HepG2 (cell line): ENCODE measurements at regions not wholly inside any gene's neighbourhood (a gene's known extent, or its start where the extent isn't known, plus 50 kb on each side); places are given as distances from the start of the nearest gene placed in this dataset.

Experiments
- ATAC-seq: fragments of 200-7000 bp; cut with Tn5 transposase; 3 replicates; pipeline ENCODE4 v1.9.1; 2020; ENCODE audit warnings: mild to moderate bottlenecking, moderate library complexity
- BruUV-seq: library from RNA; stranded (reverse); fragments of 400-500 nt; replicated peaks from 2 replicates; lab custom pipeline; 2021; lab: Mats Ljungman, UMichigan
- CTCF ChIA-PET: fragments of 300-600 bp; formaldehyde crosslinking; extraction: SDS; loops from one replicate; lab custom pipeline; 2021; ENCODE audit warnings: low total read pairs, inconsistent platforms, low intra/inter-chr PET ratio; lab: Yijun Ruan, JAX
- POLR2A ChIA-PET: fragments of 350-600 bp; sonication (Branson Sonifier 250); formaldehyde crosslinking; loops from one replicate; lab custom pipeline; 2020; ENCODE audit warnings: antibody characterized with exemption, inconsistent platforms; lab: Yijun Ruan, JAX
- DNase-seq: peaks from one replicate; pipeline ENCODE4 v3.0.0-alpha.2; 2015; ENCODE audit warnings: low spot score
- FAIRE-seq: peaks from 3 replicates; lab custom pipeline; 2011; peaks lifted over from hg19 to GRCh38; lab: Jason Lieb, UNC
- H2AFZ ChIP-seq: one replicate; pipeline ENCODE4 v1.6.1; 2011; ENCODE audit warnings: low read length, inconsistent platforms
- H3K27ac ChIP-seq: fragments of 300-600 bp; 3 replicates; pipeline ENCODE4 v1.8.0; 2011; ENCODE audit warnings: mixed run types, mild to moderate bottlenecking, mixed read lengths, low read length, inconsistent platforms; ENCODE audit not compliant: insufficient read depth; ENCODE audit errors: extremely low read length
- H3K27me3 ChIP-seq, 2 experiments: fragments of 200-600 bp in 1 of 2; 2 replicates in 1 of 2; 3 replicates in 1 of 2; pipeline versions ENCODE4 v1.6.0 to v1.8.0; 2011; ENCODE audit warnings: low read length in 2 of 2, mild to moderate bottlenecking in 2 of 2, moderate library complexity in 2 of 2, inconsistent platforms in 1 of 2; ENCODE audit not compliant: insufficient read depth in 2 of 2, control insufficient read depth in 1 of 2
- H3K36me3 ChIP-seq, 2 experiments: fragments of 200-600 bp in 1 of 2; replicated peaks in 1 of 2; 2 replicates in 1 of 2; 3 replicates in 1 of 2; pipeline versions ENCODE4 v1.5.1 to v1.8.0; 2011; ENCODE audit warnings: low read length in 2 of 2, inconsistent platforms in 1 of 2; ENCODE audit not compliant: insufficient read depth in 2 of 2, control insufficient read depth in 1 of 2
- H3K4me1 ChIP-seq: 2 replicates; pipeline ENCODE4 v1.5.1; 2012; ENCODE audit warnings: low read length, inconsistent platforms; ENCODE audit not compliant: insufficient read depth
- H3K4me2 ChIP-seq: 2 replicates; pipeline ENCODE4 v1.6.0; 2011; ENCODE audit warnings: low read depth, low read length, inconsistent platforms
- H3K4me3 ChIP-seq, 3 experiments: fragments of 200-600 bp in 1 of 3; sonication (generic), shearing (Covaris generic) in 1 of 3; replicated peaks in 1 of 3; 2 replicates each; pipeline ENCODE4 v1.5.1; 2011 to 2016; ENCODE audit warnings: low read length in 3 of 3, inconsistent platforms in 2 of 3, low read depth in 2 of 3, mild to moderate bottlenecking in 2 of 3, control low read depth in 1 of 3, mixed read lengths in 1 of 3; ENCODE audit not compliant: insufficient read depth in 1 of 3
- H3K79me2 ChIP-seq: one replicate; pipeline ENCODE4 v1.6.1; 2011; ENCODE audit warnings: low read length, inconsistent platforms; ENCODE audit not compliant: insufficient read depth
- H3K9ac ChIP-seq: 2 replicates; pipeline ENCODE4 v1.6.0; 2011; ENCODE audit warnings: mild to moderate bottlenecking, low read depth, low read length, inconsistent platforms; ENCODE audit not compliant: insufficient read depth
- H3K9me3 ChIP-seq: 2 replicates; pipeline ENCODE4 v1.5.1; 2012; ENCODE audit warnings: mild to moderate bottlenecking, low read length
- H4K20me1 ChIP-seq: 2 replicates; pipeline ENCODE4 v1.6.0; 2011; ENCODE audit warnings: inconsistent platforms, mild to moderate bottlenecking, low read length, moderate library complexity; ENCODE audit not compliant: insufficient read depth
- CCAR2 ChIP-seq: fragments of 200-400 bp; formaldehyde crosslinking; optimal IDR thresholded peaks from 2 replicates; pipeline ENCODE3; 2018; ENCODE audit warnings: low read depth, mild to moderate bottlenecking, low read length, moderate library complexity
- ELF4 ChIP-seq: sonication (generic); formaldehyde crosslinking; IDR thresholded peaks from 2 replicates; pipeline ENCODE4 v1.5.0; 2020; ENCODE audit warnings: missing genetic modification reagents, mild to moderate bottlenecking, moderate library complexity, borderline replicate concordance
- ESRRA ChIP-seq: sonication (generic); formaldehyde crosslinking; IDR thresholded peaks from 2 replicates; pipeline ENCODE4 v1.5.1; 2020; ENCODE audit warnings: mild to moderate bottlenecking, low read depth, missing genetic modification reagents
- KDM3A ChIP-seq: IDR thresholded peaks from 2 replicates; pipeline ENCODE4 v1.6.1; 2018; ENCODE audit warnings: low read depth, missing compliant biosample characterization
- ZNF343 ChIP-seq: sonication (generic); formaldehyde crosslinking; IDR thresholded peaks from 2 replicates; pipeline ENCODE4 v1.4.0; 2020; ENCODE audit warnings: mild to moderate bottlenecking, missing genetic modification reagents
- WGBS: methylation state at CpG from one replicate; pipeline ENCODE4 v1.1.6; 2017; ENCODE audit warnings: low lambda C conversion rate; 5-methylcytosine and 5-hydroxymethylcytosine counted together
- in situ Hi-C: cut with HindIII; loops from 2 replicates; pipeline ENCODE4 v1.10.0; 2017; ENCODE audit warnings: low pct_unique_long_range_greater_than_20kb; ENCODE audit not compliant: extremely low pct_ligation_motif_present
- intact Hi-C: fragments of 100-400 bp; cut with micrococcal nuclease; formaldehyde crosslinking; loops from one replicate; pipeline ENCODE4 v1.10.0; 2022; ENCODE audit not compliant: unreplicated experiment
- TF ChIP-seq, protein P1 (sequence below): IDR thresholded peaks from 2 replicates; pipeline ENCODE4 v1.4.0; 2020; ENCODE audit warnings: mild to moderate bottlenecking, missing genetic modification reagents
- TF ChIP-seq, protein P2 (sequence below): sonication (generic); formaldehyde crosslinking; conservative IDR thresholded peaks from 2 replicates; pipeline ENCODE4 v1.8.0; 2022; ENCODE audit warnings: missing genetic modification reagents
- TF ChIP-seq, protein P3 (sequence below): sonication (generic); formaldehyde crosslinking; IDR thresholded peaks from 2 replicates; pipeline ENCODE4 v1.8.0; 2022; ENCODE audit warnings: mild to moderate bottlenecking, missing genetic modification reagents; ENCODE audit not compliant: insufficient replicate concordance

- ChIA-PET CTCF (no interaction called here), POLR2A (no interaction called here)
- no peak for DNase-seq
- in situ Hi-C loops (no loop called here), intact Hi-C loops (no loop called here)
- Histone ChIP-seq H3K79me2 (no peaks in the 10 kb centered on the region), H3K27ac (no peak overlapping the region), H4K20me1 (no peaks in the 10 kb centered on the region), H3K4me1 (no peaks in the 10 kb centered on the region), H2AFZ (no peak overlapping the region), H3K36me3 (no peaks in the 10 kb centered on the region), H3K4me2 (no peak overlapping the region), H3K27me3 (peaks cover 0 to 8% of the 10 kb centered on the region in 2 experiments; a peak in 1 of 5 replicates), H3K9me3 (no peaks in the 10 kb centered on the region), H3K9ac (no peak overlapping the region), H3K4me3 (no peak overlapping the region)
- no peak for FAIRE-seq
- 1% methylated on average over 2 of the region's 2 CpGs for WGBS
- ATAC-seq, result no peak
- no TSS peak for BruUV-seq
- TF ChIP-seq ZNF343, result no peak
- TF ChIP-seq ELF4 (CRISPR knock-in tag), result no peak
- TF ChIP-seq, protein P1, sequence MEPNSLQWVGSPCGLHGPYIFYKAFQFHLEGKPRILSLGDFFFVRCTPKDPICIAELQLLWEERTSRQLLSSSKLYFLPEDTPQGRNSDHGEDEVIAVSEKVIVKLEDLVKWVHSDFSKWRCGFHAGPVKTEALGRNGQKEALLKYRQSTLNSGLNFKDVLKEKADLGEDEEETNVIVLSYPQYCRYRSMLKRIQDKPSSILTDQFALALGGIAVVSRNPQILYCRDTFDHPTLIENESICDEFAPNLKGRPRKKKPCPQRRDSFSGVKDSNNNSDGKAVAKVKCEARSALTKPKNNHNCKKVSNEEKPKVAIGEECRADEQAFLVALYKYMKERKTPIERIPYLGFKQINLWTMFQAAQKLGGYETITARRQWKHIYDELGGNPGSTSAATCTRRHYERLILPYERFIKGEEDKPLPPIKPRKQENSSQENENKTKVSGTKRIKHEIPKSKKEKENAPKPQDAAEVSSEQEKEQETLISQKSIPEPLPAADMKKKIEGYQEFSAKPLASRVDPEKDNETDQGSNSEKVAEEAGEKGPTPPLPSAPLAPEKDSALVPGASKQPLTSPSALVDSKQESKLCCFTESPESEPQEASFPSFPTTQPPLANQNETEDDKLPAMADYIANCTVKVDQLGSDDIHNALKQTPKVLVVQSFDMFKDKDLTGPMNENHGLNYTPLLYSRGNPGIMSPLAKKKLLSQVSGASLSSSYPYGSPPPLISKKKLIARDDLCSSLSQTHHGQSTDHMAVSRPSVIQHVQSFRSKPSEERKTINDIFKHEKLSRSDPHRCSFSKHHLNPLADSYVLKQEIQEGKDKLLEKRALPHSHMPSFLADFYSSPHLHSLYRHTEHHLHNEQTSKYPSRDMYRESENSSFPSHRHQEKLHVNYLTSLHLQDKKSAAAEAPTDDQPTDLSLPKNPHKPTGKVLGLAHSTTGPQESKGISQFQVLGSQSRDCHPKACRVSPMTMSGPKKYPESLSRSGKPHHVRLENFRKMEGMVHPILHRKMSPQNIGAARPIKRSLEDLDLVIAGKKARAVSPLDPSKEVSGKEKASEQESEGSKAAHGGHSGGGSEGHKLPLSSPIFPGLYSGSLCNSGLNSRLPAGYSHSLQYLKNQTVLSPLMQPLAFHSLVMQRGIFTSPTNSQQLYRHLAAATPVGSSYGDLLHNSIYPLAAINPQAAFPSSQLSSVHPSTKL (CRISPR knock-in tag), result no peak
Observed at GRCh38 chr3:72003936-72004335, 219.0 kb upstream of the PROK2 start.

DNA sequence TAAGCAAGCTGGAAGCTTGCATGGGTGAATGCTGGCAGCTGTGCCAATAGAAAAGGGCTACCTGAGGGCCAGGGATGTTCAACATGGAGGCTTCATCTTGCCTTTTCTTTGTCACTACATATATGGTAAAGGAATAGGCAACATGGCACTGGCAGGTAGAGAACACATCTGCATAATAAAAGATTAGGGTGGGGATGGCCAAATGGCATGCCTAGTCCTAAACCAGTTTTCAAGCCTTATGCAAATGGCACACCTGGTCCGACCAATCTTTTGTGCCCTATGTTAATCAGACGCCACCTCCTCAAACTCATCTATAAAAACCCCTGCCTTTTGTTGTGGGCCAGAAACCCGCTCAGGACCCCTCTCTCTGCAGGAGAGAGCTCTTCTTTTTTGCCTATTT lies 216.8 kb upstream of the PROK2 start:
- DNase-seq, result no peak
- peaks cover 0 to 8% of the 10 kb centered on the region in 2 experiments; a peak in 1 of 5 replicates for H3K27me3 ChIP-seq
- H3K79me2 ChIP-seq, result no peaks in the 10 kb centered on the region
- CTCF ChIA-PET, result no interaction called here
- no peaks in the 10 kb centered on the region for H3K36me3 ChIP-seq
- no TSS peak for BruUV-seq
- no peak overlapping the region for H3K4me2 ChIP-seq
- FAIRE-seq, result no peak
- H3K4me1 ChIP-seq, result no peaks in the 10 kb centered on the region
- 5% methylated on average over 3 of the region's 3 CpGs for WGBS
- POLR2A ChIA-PET, result no interaction called here
- no peak for ATAC-seq
- no peaks in the 10 kb centered on the region for H4K20me1 ChIP-seq
- H2AFZ ChIP-seq, result no peak overlapping the region
- no peak overlapping the region for H3K9ac ChIP-seq
- intact Hi-C loops (no loop called here), in situ Hi-C loops (no loop called here)
- no peaks in the 10 kb centered on the region for H3K9me3 ChIP-seq
- H3K4me3 ChIP-seq, result no peak overlapping the region
- H3K27ac ChIP-seq, result no peak overlapping the region
- TF ChIP-seq, protein P2, sequence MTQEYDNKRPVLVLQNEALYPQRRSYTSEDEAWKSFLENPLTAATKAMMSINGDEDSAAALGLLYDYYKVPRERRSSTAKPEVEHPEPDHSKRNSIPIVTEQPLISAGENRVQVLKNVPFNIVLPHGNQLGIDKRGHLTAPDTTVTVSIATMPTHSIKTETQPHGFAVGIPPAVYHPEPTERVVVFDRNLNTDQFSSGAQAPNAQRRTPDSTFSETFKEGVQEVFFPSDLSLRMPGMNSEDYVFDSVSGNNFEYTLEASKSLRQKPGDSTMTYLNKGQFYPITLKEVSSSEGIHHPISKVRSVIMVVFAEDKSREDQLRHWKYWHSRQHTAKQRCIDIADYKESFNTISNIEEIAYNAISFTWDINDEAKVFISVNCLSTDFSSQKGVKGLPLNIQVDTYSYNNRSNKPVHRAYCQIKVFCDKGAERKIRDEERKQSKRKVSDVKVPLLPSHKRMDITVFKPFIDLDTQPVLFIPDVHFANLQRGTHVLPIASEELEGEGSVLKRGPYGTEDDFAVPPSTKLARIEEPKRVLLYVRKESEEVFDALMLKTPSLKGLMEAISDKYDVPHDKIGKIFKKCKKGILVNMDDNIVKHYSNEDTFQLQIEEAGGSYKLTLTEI (CRISPR knock-in tag), result no peak
- no peak for TF ChIP-seq CCAR2
- TF ChIP-seq, protein P3, sequence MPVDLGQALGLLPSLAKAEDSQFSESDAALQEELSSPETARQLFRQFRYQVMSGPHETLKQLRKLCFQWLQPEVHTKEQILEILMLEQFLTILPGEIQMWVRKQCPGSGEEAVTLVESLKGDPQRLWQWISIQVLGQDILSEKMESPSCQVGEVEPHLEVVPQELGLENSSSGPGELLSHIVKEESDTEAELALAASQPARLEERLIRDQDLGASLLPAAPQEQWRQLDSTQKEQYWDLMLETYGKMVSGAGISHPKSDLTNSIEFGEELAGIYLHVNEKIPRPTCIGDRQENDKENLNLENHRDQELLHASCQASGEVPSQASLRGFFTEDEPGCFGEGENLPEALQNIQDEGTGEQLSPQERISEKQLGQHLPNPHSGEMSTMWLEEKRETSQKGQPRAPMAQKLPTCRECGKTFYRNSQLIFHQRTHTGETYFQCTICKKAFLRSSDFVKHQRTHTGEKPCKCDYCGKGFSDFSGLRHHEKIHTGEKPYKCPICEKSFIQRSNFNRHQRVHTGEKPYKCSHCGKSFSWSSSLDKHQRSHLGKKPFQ, result no peak
- no peak for TF ChIP-seq ELF4 (CRISPR knock-in tag)
- TF ChIP-seq ESRRA (CRISPR knock-in tag), result no peak
- no peak for TF ChIP-seq KDM3A
